ENCODE measurements at regions not wholly inside any gene's neighbourhood (a gene's known extent, or its start where the extent isn't known, plus 50 kb on each side); places are given as distances from the start of the nearest gene placed in this dataset.
"Not testable (repeated sequence)": the region's sequence is repeated elsewhere in the genome, so short reads cannot be mapped to it uniquely, and the experiment has no call there.

DNA sequence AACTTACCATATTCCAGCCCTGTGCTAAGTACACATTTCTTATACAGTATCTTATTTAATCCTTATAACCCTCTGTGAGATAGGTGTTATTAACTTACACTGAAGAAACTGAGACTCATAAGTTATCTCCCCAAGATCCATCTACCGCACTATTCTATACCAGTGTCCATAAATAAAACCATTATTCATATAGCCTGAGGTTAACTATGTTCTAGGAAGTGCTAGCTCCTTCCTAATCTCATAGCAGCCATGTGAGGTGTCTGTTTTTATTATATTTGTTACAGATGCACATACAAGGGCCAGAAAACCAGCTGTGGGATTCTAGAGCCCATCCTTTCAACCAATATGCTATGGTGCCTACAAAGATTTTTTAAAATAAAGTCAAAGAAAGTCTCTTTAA is 100.3 kb upstream of the RAP1B start:
- DNase-seq = no peak

DNA sequence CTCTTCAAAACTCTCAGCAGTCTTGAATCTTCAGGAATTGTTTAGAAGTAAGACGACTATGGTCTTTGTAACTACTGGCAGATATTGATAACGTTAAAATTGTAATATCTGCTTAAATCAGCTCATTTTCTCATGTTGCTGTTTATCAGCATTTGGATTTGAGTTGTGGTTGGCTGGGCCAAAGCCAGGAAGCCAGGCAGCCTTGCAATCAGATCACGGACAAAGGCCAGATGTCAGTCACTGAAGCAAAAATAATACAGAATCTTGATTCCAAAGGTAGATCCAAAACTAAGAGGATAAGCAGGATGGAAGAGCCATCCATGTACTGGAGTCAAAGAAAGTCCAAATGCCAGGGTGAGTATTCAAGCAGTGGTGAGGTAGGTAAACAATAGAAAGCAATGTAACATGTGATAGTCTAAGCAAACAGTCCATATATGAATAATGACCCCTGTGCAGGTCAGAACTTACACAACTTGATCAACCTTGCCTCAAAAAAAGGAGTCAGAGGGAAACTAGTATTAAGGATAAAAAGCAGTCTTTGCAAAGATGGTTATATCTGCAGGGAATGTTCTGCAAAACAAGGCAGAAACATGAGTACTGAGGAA is 95.8 kb upstream of the RAP1B start:
- no peak for DNase-seq

DNA sequence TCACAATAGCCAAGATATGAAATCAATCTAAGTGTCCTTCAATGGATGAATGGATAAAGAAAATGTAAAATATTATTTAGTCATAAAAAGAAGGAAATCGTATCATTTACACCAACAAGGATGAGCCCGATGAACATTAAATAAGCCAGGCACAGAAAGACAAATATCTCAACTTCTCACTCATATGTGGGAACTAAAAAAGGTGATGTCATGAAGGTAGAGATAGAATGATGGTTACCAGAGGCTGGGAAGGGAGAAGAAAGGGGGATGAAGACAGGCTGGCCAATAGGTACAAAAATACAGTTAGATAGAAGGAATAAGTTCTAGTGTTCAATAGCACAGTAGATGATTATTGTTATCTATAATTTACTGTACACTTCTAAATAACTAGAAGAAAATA is 94.9 kb upstream of the RAP1B start:
- no peak for DNase-seq

DNA sequence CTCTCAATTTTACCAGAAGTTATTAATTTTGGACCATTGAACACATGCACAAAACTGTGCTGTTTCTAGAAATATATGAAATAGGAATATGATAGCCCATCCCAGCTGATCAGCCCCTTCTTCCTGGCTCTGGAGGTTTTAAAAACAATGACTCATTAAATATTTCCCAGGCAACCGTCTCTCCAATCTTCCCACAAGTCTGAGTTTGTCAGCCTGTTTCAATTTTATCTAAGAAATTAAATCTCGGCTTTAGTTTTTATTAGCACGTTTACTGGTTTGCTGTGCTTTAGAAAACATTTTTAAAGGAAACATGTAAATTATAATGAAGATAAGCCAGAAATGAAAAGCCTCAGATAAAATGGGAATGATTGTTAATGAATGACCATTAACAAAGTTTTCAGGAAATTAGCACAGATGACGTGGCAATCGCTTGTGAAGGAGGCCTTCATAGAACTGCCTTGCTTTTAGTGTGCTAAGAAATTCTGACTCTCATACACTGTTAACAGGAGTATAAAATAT is 89.3 kb upstream of the RAP1B start:
- DNase-seq = no peak

DNA sequence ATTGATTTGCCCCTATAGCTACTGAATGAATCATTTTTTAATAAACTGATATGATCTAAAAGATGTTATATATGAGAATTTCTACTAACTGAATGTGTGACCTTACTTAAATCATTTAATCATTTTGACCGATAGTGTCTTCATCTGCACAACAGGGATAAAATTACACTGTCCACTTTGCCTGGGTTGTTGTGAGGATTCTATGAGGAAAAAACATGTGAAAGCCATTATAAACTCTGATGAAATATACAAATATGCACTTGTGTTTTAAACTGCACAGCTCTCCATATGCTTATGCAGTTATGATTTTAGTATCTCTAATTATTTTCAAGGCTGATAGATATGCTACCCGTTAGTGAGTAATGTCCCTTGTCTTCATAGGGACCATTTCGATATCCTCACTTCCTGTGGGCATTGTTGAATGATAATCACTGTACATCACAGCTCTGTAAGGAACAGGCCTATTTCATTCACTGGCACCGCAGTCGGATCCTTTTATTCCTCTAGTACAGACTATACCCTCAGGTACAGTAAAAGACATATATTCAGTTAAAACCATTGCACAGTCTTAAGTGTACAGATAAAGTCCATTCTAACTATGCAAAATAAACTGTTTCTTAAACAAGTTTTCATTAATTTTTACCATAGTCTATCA is 88.7 kb upstream of the RAP1B start:
- no peak for DNase-seq

DNA sequence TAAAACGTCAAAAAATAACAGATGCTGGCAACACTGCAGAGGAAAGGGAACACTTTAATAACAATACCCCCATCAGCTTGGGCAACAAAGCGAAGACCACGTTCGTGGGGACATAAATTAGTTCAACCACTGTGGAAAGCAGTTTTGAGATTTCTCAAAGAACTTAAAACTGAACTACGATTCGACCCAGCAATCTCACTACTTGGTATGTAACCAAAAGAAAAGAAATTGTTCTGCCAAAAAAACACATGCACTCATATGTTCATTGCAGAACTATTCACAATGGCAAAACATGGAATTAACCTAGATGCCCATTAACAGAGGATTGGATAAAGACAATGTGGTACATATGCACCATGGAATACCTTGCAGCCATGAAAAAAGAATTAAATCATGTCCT is 81.2 kb upstream of the RAP1B start:
- DNase-seq = no peak

DNA sequence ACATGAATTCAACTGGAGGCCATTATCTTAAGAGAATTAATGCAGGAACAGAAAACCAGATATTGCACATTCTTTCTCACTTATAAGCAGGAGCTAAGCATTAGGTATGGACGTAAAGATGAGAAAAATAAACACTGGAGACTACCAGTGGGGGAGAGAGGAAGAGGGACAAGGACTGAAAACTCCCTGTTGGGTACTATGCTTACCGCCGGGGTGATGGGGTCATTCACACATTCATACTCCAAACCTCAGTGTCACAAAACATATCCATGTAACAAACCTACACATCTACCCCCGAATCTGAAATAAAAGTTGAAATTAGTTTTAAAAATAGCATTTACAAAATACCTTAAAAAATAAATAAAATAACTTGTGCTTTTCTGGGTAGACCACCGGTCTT is 80.8 kb upstream of the RAP1B start:
- DNase-seq = no peak

DNA sequence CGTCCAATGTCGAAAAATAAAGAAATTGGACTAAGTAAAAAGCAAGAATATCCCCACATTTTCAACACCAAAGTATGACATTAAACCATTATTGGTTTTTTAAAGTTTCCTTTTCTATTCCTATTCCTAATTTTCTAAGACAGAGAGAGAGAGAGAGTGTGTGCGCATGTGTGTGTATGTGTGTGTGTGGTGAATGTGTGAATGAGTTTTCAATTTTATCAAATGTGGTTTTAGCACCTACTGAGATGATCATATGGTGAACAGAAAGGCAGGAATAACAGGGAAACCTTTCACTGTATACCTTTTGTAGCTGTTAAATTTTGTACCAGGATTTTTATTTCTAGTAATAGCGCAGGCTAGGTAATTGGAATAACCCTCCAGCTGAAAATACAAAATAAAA is 80.4 kb upstream of the RAP1B start:
- DNase-seq = no peak

DNA sequence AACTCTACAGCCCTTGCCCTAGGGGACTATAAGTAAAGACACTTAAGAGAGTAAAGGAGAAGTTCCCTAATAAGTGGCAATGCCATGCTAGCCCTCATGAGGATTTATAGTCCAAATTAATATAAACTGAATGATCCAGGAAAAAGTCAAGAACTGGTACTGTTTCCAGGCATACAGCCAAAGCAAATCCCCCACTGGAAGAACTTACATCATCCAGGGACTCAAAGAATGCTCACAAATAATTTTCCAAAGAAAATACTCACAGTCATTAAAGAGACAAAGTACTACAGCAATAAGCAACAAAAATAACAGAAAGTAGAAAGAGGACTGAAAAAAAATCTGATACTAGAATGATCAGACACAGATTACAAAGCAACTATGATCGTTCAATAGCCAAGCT is 79.7 kb upstream of the RAP1B start:
- DNase-seq = no peak

DNA sequence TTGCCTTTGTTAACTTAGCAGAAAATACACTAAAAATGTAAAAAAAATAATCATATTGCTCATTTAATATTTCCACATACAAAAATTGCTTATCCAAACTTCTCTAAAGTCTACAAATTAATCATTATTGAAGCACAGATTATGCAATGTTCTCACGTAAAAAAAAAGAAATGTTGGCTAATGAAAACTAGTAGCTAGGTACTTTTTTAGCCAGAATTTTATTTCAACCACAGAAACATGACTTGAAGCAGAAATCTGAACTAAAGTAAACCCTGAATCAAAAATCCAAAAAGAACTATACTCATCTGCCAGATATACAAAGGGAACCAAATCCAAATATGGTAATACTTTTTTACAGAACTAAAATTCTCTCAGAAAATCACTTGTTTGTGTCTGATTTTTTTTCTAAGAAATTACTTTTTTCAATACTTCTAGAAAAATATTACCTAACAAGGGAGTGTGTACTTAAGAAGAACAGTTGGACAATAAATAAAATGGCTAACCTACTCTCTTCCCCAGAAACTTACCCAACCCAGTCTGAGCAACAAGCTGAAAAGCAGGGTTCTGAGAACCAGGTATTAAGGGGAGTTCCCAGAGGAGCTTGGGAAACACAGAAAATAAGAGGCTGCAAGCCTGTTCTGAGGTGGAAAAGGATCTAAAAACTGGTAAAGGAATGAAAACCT is 78.4 kb upstream of the RAP1B start:
- no peak for DNase-seq

DNA sequence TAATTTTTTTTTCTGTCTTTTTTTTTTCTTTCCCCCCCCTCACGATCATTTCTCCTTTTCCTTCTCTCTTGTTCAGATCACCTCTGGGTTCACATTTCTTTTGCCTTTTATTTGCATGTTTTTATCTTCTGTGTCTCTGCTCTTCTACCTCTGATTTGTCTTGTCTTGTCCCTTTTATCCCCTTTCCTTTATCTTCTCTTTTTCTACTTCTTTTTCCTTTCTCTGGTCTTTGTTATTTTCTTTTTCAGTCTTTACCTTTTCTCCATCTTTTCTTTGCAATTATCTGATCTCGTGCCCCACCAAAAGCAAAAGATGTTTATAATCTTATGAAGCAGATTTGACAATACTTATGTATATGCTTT is 77.8 kb upstream of the RAP1B start:
- DNase-seq = no peak

DNA sequence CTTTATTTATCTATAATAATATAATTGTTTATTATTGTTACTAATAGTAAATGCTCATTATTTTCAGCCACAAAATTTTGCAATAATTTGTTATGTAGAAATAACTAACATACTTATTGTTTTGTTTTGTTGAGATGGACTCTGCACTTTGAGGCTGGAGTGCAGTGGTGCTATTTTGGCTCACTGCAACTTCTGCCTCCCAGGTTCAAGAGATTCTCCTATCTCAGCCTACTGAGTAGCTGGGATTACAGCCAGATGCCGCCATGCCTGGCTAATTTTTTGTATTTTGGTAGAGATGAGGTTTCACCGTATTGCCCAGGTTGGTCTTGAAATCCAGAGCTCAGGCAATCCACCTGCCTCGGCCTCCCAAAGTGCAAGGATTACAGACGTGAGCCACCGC is 76.6 kb upstream of the RAP1B start:
- no peak for DNase-seq

DNA sequence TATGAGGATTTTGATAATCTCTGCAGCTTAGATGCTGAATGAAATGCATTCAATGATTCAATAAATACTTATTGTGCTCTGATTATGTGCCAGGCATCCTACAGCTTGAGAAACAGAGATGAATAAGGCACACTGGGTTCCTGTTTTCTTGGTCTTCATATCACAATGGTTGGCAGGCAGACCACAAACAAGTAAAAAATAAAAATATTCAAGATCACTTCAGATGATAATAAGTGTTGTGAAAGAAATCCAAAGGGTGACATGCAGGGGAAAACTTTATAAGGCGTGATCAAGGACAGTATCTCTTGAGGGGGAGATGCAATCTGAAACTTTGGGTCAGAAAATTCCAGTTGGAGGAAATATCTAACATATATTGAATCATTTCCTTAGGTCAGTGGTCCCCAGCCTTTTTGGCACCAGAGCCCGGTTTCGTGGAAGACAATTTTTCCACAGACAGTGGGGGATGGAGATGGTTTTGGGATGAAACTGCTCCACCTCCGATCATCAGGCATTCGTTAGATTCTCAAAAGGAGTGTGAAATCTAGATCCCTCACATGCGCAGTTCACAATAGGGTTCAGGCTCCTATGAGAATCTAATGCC is 73.7 kb upstream of the RAP1B start:
- no peak for DNase-seq

DNA sequence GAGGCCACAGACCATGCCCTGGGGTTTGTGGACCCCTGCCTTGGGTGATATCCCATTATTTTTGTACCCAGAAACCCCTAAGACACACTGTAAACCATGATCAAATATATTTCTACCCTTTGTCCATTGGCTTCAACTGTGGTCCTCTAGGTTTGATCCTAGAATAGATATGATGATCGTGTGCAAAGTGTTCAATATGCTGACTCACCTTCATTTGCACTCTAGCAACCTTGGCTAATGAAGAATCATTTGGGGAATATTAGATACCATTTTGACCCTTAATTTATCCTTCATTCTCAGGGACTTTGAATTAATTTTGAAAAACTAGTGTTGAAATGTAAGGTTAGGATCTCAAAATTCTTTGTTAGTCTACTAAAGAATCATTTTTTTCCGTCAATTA is 73.1 kb upstream of the RAP1B start:
- DNase-seq = no peak

DNA sequence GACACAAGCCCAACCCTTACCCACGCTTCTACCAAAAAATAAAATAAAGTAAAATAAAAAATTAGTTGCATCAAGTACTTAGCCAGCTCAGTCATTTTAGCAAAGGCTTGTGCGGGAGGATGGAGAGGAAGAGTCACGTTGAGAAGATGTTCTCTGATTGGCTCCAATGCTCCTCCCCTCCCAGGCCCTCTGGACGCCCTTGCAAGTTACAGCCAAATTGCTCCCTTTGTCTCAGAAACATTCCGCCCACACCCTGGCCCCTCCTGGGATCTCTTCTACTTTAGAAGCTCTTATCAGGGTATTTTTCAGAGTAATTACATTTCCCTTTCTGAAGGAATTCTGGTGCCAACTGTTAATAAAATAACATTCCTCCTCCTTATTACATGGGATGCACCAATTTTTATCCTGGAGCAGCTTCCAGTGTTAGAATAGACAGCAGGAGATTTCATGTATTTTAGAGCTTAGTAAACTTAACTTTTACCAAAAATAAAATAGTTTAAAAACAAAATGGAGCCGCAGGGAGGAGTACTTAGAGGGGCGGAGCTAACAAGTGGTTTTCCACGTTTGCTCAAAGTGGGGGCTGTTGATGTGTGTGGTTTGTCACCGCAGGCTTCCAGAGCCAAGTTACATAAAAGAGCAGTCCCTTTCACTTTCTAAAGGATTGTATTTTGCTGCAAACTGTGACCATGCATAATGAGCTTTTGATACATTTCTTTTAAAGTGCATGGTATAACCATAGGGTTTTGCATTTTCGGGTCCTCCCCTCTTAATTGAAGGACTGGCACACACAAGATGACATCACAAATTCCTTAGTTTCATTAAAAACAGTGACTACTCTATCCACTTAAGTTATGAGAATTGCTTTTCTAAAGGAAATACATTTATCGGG is 71.7 kb upstream of the RAP1B start:
- no peak for DNase-seq

DNA sequence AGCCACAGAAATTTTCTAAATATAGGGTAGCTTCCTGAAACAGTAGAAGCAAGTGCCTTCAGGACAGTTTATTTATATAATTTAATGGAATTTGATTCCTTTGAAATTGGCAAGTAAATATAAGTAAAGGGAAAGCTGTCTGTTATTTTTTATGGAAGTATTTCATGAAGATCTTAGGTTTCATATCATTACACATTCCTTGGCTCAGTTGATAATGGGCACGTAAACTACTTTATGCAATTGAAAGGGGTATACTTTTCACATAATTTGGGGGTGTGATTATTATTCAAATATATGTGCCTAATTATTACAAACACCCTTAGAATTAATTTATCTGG is 71.1 kb upstream of the RAP1B start:
- DNase-seq = no peak

DNA sequence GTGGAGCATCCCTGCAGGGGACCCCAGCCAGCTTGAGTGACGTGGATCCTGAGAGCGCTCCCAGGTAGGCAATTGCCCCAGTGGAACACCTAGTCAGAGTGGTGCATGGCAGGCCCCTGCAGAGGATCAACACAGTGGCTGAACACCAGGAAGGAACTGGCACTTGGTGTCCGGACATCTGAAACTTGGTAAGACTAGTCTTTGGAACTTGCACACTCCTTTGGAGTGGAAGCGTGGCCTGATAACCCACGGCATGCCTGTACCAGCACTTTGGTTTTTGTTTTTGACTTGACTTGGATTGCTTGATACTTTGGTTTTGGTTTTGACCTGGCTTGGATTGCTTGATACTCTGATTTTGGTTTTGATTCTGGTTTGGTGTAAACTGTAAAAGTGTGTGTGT is 69.9 kb upstream of the RAP1B start:
- not testable (repeated sequence) for DNase-seq

DNA sequence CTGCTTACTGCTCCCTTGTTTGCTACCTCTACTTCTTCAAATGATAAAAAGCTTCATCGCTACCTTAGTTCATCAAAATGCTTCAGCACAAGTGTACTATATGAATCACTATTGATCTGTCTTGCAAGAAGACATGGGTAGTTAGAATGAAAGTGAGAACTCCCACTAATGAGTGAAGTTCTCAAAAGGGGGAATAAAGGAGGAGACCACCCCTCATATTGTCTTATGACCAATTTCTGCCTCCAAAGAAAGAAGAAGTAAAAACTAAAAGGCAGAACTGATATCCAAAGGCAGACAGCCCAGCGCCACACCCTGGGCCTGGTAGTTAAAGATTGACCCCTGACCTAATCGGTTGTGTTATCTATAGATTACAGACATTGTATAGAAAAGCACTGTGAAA is 63.4 kb upstream of the RAP1B start:
- not testable (repeated sequence) for DNase-seq

DNA sequence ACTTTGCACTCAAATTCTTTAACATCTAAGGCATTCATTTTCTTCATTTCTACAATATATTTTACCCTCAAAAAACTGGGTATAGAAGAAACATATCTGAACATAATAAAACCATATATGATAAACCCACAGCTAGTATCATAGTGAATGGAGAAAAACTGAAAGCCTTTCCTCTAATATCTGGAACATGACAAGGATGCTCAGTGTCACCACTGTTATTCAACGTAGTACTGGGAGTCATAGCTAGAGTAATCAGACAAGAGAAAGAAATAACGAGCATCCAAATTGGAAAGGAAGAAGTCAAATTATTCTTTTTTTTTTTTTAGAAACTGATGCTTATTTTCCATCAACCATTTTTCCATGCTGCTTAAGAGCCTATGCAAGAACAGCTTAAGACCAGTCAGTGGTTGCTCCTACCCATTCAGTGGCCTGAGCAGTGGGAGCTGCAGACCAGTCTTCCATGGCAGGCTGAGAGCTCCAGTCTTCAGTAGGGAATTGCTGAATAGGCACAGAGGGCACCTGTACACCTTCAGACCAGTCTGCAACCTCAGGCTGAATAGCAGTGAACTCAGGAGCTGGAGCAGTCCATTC is 58.0 kb upstream of the RAP1B start:
- not testable (repeated sequence) for DNase-seq

DNA sequence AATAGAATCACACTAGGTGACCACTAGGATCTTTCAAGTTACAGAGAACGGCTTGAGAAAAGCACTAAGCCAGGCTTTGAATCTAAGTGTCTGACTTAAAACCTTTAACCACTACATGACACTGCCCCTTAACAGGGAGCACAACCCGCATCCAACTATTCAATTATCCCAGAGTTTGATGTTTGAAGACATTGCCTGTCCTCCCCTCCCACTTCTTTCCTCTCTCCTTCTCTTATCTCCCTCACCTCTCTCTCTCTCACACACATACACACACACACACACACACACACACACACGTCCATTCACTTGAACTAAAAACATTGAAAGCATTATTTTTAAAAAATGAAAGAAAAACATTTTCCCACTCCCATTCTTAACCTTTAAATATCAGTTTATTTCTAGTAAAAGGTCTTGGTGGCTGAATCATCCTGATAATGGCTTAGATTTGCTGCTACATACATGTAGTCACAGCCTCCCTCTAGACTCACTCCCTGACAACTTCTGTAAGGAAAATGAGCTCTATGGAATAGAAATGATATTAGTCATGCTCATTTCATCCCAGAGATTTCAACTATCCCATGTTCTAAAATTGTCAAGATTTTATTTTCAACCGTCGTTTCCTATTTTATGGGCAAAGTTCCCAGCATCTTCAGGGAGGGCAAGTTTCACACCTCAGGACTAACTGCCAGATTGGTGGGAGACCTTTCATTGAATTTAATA is 53.5 kb upstream of the RAP1B start:
- no peak for DNase-seq

DNA sequence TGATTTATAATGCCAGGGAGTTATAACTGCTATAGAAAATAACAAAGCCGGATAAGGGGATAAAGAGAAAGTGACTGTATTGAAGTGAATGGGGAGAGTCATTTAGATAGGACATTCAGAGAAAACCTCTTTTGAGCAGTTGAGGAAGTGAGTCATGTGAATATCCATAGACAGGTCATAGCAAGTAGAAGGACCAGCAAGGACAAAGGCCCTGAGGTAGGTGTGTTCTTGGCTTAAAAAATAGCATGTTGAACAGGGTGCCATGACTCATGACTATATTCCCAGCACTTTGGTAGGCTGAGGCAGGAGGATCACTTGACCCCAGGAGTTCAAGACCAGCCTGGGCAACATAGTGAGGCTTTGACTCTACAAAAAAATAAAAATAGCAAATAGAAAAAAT is 51.5 kb upstream of the RAP1B start:
- DNase-seq = no peak
